Neutrophil (primary cell): ENCODE measurements at regions not wholly inside any gene's neighbourhood (a gene's known extent, or its start where the extent isn't known, plus 50 kb on each side); places are given as distances from the start of the nearest gene placed in this dataset.

Experiments
- H3K27ac ChIP-seq: fragments of 200-600 bp; sonication (generic); 2 replicates; pipeline ENCODE4 v1.5.1; 2016; ENCODE audit warnings: mild to moderate bottlenecking, moderate library complexity
- H3K27me3 ChIP-seq: fragments of 200-600 bp; sonication (generic); 2 replicates; pipeline ENCODE4 v1.6.0; 2016; ENCODE audit warnings: mild to moderate bottlenecking
- H3K36me3 ChIP-seq: fragments of 200-600 bp; sonication (generic); 2 replicates; pipeline ENCODE4 v1.5.1; 2017
- H3K4me1 ChIP-seq, 2 experiments: fragments of 200-600 bp in 1 of 2; sonication (generic) in 1 of 2; 1 replicate in 1 of 2; 2 replicates in 1 of 2; pipeline versions ENCODE4 v1.5.1 to v1.6.1; 2013 to 2016; ENCODE audit warnings: low read depth in 1 of 2, low read length in 1 of 2, mild to moderate bottlenecking in 1 of 2, moderate library complexity in 1 of 2; ENCODE audit not compliant: control insufficient read depth in 1 of 2, insufficient read depth in 1 of 2
- H3K4me3 ChIP-seq, 2 experiments: fragments of 200-600 bp in 1 of 2; sonication (generic) in 1 of 2; 1 replicate in 1 of 2; 2 replicates in 1 of 2; pipeline ENCODE4 v1.5.1; 2013 to 2016; ENCODE audit warnings: low read depth in 1 of 2, low read length in 1 of 2, mild to moderate bottlenecking in 1 of 2, moderate library complexity in 1 of 2
- H3K9me3 ChIP-seq: fragments of 200-600 bp; sonication (generic); 2 replicates; pipeline ENCODE4 v1.5.1; 2016
- TF ChIP-seq, protein P1 (sequence below): fragments of 200-600 bp; sonication (generic); IDR thresholded peaks from 2 replicates; pipeline ENCODE4 v1.5.1; 2016; ENCODE audit warnings: antibody characterized with exemption

DNA sequence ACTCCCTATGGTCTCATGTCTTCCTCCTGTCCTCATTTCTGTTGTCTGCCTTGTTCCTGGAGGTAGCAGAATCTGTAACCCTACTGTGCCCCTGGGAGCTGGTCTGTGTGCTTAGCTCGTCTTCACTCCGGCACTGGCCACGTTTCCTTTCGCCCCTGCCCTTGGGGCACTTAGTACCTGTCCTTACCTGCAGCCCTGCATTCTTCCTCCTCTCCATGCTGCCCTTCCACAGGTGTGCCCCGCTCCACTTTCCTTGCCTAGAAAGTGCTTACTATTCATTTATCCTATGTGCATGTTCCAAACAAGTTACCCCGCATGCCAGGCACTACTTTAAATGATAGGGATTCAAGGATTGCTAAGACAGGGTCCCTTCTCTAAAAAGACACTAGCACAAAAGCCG lies 199.9 kb upstream of the ZMIZ1 start:
- TF ChIP-seq, protein P1, sequence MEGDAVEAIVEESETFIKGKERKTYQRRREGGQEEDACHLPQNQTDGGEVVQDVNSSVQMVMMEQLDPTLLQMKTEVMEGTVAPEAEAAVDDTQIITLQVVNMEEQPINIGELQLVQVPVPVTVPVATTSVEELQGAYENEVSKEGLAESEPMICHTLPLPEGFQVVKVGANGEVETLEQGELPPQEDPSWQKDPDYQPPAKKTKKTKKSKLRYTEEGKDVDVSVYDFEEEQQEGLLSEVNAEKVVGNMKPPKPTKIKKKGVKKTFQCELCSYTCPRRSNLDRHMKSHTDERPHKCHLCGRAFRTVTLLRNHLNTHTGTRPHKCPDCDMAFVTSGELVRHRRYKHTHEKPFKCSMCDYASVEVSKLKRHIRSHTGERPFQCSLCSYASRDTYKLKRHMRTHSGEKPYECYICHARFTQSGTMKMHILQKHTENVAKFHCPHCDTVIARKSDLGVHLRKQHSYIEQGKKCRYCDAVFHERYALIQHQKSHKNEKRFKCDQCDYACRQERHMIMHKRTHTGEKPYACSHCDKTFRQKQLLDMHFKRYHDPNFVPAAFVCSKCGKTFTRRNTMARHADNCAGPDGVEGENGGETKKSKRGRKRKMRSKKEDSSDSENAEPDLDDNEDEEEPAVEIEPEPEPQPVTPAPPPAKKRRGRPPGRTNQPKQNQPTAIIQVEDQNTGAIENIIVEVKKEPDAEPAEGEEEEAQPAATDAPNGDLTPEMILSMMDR, result no peak
- Histone ChIP-seq H3K36me3 (no peaks in the 10 kb centered on the region), H3K4me1 (no peaks in the 10 kb centered on the region), H3K4me3 (no peak overlapping the region), H3K9me3 (no peaks in the 10 kb centered on the region), H3K27me3 (peaks cover 58% of the 10 kb centered on the region), H3K27ac (no peak overlapping the region)

DNA sequence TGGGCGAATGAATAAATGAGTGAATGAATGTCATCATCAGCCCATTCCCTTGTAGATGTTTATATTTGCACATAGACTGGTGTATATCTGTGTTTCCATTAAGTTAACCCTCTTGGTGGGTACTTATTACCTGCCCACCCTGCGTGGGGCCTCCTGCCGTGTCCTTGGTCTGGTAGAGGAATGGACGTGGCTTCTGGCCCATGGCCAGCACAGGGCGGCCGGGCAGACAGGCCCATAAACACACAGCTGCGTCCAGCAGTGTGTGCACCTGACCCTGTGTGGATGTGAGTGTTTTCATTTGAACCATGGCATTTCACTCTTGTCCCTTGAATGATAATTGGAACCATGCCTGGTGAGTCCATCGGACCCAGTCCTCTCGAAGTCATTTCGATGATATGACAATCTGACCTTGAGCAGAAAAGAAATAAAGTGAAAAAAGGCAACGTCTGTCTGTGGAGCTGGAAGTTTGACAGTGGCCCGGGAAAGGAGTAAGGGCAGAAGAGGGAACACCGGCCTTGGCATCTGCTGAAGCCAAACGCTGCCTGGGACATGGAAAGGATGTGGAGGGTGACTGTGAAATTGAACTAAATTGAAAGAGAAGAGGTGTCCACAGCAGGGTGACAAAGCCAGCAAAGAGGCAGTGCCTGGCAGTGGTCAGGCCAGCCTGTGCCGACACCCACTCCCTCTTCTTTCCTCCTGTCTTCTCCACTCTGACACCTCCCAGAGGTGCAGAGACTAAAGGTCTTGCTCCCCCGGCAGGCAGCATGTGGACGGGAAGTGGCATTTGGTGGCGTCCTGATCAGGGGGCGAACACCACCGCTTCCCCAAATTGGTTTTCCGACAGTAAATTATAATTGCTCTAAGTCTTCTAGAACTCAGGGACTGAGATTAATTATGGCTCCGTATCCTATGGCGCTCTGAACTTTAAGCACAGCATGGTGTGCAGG lies 199.0 kb upstream of the ZMIZ1 start:
- no peaks in the 10 kb centered on the region for H3K36me3 ChIP-seq
- TF ChIP-seq, protein P1, result no peak
- no peak overlapping the region for H3K27ac ChIP-seq
- no peaks in the 10 kb centered on the region for H3K9me3 ChIP-seq
- H3K4me1 ChIP-seq, result no peaks in the 10 kb centered on the region
- no peak overlapping the region for H3K4me3 ChIP-seq
- peaks cover 67% of the 10 kb centered on the region for H3K27me3 ChIP-seq

DNA sequence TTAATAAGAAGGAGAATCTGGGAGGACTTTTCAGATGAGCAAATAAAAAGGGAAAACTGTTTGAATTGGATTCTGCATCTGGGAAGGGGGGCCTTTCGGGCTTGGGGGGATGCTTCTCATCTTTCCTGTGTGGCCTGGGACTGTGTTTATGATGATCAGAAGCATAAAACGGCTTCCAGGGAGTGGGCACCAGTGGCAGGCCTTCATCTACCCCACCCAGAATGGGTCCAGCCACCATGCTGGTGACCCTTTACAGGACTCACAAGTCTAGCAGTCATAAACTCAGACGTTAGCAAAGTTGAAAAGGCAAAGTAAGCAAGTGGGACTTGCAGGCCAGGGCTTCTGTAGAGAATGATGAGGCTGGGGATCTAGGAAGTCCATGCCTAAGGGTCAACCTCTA lies 198.3 kb upstream of the ZMIZ1 start:
- H3K9me3 ChIP-seq, result no peaks in the 10 kb centered on the region
- no peaks in the 10 kb centered on the region for H3K4me1 ChIP-seq
- TF ChIP-seq, protein P1, result no peak
- no peak overlapping the region for H3K27ac ChIP-seq
- no peak overlapping the region for H3K4me3 ChIP-seq
- H3K36me3 ChIP-seq, result no peaks in the 10 kb centered on the region
- H3K27me3 ChIP-seq, result peaks cover 74% of the 10 kb centered on the region

DNA sequence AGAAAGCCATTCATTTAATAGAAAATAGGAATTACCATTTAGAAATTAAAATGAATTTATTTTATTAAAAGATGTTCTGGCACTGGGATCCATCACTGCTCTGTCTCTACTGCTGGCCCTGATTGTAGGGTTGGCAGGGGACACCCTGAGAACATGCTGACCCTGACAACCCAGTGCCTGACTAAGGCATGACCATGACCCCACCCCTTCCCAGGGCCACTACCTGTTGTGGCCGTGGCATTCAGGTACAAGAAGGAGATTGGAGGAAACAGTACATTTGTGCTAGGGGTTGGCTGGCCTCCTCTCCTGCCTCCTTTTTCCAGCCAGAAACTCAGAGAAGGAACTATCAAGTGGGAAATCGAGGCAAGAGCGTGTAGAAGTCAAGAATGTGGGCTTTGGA lies 197.0 kb upstream of the ZMIZ1 start:
- TF ChIP-seq, protein P1, result no peak
- Histone ChIP-seq H3K4me3 (no peak overlapping the region), H3K36me3 (no peaks in the 10 kb centered on the region), H3K27me3 (peaks cover 75% of the 10 kb centered on the region), H3K4me1 (no peaks in the 10 kb centered on the region), H3K9me3 (no peaks in the 10 kb centered on the region), H3K27ac (no peak overlapping the region)

GRCh38 chr10:78873413-78873812 lies 195.4 kb upstream of the ZMIZ1 start:
- H3K27ac ChIP-seq, result no peak overlapping the region
- H3K4me1 ChIP-seq, result no peaks in the 10 kb centered on the region
- H3K4me3 ChIP-seq, result no peak overlapping the region
- H3K9me3 ChIP-seq, result no peaks in the 10 kb centered on the region
- H3K36me3 ChIP-seq, result no peaks in the 10 kb centered on the region
- TF ChIP-seq, protein P1, result no peak
- H3K27me3 ChIP-seq, result peaks cover 71% of the 10 kb centered on the region
